ENCODE measurements at regions not wholly inside any gene's neighbourhood (a gene's known extent, or its start where the extent isn't known, plus 50 kb on each side); places are given as distances from the start of the nearest gene placed in this dataset.

GRCh38 chr1:72535470-72535869, 253.1 kb upstream of the NEGR1 start:
- no peaks in the 10 kb centered on the region for H3K36me3 ChIP-seq (ENCODE audit: control insufficient read depth in 2 of 2, insufficient read depth in 2 of 2, low read length in 2 of 2)
- no peak overlapping the region for H3K9ac ChIP-seq (ENCODE audit: low read depth in 1 of 2, low read length in 2 of 2)
- H3K4me3 ChIP-seq (ENCODE audit: low read length in 2 of 2) = no peak overlapping the region
- H3K9me3 ChIP-seq (ENCODE audit: control insufficient read depth in 2 of 2, low read length in 2 of 2) = no peaks in the 10 kb centered on the region
- no peaks in the 10 kb centered on the region for H3K27me3 ChIP-seq (ENCODE audit: control insufficient read depth in 2 of 2, insufficient read depth in 2 of 2, low read length in 2 of 2)
- no peaks in the 10 kb centered on the region for H3K4me1 ChIP-seq (ENCODE audit: control insufficient read depth in 2 of 2, insufficient read depth in 2 of 2, low read length in 2 of 2)
- no peak overlapping the region for H3K27ac ChIP-seq (ENCODE audit: low read depth in 2 of 2, low read length in 2 of 2)

DNA sequence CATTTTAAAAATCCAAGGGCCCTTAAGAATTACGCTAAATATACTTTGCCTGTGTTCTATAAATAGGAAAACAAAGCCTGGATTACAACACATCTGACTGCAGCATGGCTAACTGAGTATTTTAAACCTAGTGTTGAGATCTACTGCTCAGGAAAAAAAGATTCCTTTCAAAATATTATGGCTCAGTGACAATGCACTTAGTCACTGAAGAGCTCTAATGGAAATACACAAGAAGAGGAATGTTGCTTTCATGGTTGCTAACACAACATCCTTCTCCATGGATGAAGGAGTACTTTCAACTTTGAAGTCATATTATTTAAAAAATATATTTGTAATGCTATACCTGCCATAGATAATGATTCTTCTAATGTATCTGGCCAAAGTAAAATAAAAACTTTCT, 248.3 kb upstream of the NEGR1 start:
- Histone ChIP-seq H3K4me1 (ENCODE audit: control insufficient read depth in 2 of 2, insufficient read depth in 2 of 2, low read length in 2 of 2) (no peaks in the 10 kb centered on the region), H3K27ac (ENCODE audit: low read depth in 2 of 2, low read length in 2 of 2) (no peak overlapping the region), H3K27me3 (ENCODE audit: control insufficient read depth in 2 of 2, insufficient read depth in 2 of 2, low read length in 2 of 2) (no peaks in the 10 kb centered on the region), H3K36me3 (ENCODE audit: control insufficient read depth in 2 of 2, insufficient read depth in 2 of 2, low read length in 2 of 2) (no peaks in the 10 kb centered on the region), H3K9ac (ENCODE audit: low read depth in 1 of 2, low read length in 2 of 2) (no peak overlapping the region), H3K9me3 (ENCODE audit: control insufficient read depth in 2 of 2, low read length in 2 of 2) (no peaks in the 10 kb centered on the region), H3K4me3 (ENCODE audit: low read length in 2 of 2) (no peak overlapping the region)

- no peaks in the 10 kb centered on the region for H3K4me1 ChIP-seq (ENCODE audit: control insufficient read depth in 2 of 2, insufficient read depth in 2 of 2, low read length in 2 of 2)
- no peaks in the 10 kb centered on the region for H3K36me3 ChIP-seq (ENCODE audit: control insufficient read depth in 2 of 2, insufficient read depth in 2 of 2, low read length in 2 of 2)
- H3K9me3 ChIP-seq (ENCODE audit: control insufficient read depth in 2 of 2, low read length in 2 of 2) = no peaks in the 10 kb centered on the region
Observed at GRCh38 chr1:72526926-72527325, 244.6 kb upstream of the NEGR1 start.

DNA sequence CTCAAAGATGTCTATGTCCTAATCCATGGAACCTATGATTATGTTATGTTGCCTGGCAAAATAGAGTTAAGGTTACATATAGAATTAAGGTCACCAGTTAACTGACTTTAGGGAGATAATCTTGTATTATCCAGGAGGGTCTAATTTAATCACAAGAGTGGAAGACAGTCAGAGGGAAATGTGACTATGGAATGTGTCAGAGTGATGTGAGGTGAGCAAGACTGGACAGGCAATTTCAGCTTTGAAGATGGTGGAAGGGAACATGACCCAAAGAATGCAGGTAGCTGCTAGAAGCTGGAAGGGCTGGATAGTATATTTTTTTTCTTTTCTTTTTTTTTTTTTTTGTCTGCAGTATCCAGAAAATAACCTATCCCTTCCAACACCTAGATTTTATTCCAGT, 241.7 kb upstream of the NEGR1 start:
- H3K36me3 ChIP-seq (ENCODE audit: control insufficient read depth in 2 of 2, insufficient read depth in 2 of 2, low read length in 2 of 2) = no peaks in the 10 kb centered on the region
- no peaks in the 10 kb centered on the region for H3K27me3 ChIP-seq (ENCODE audit: control insufficient read depth in 2 of 2, insufficient read depth in 2 of 2, low read length in 2 of 2)
- H3K9ac ChIP-seq (ENCODE audit: low read depth in 1 of 2, low read length in 2 of 2) = no peak overlapping the region
- H3K27ac ChIP-seq (ENCODE audit: low read depth in 2 of 2, low read length in 2 of 2) = no peak overlapping the region
- no peaks in the 10 kb centered on the region for H3K4me1 ChIP-seq (ENCODE audit: control insufficient read depth in 2 of 2, insufficient read depth in 2 of 2, low read length in 2 of 2)
- no peak overlapping the region for H3K4me3 ChIP-seq (ENCODE audit: low read length in 2 of 2)
- H3K9me3 ChIP-seq (ENCODE audit: control insufficient read depth in 2 of 2, low read length in 2 of 2) = no peaks in the 10 kb centered on the region

More at GRCh38 chr1:72526926-72527325, 244.6 kb upstream of the NEGR1 start:
- H3K9ac ChIP-seq (ENCODE audit: low read depth in 1 of 2, low read length in 2 of 2) = no peak overlapping the region
- no peak overlapping the region for H3K27ac ChIP-seq (ENCODE audit: low read depth in 2 of 2, low read length in 2 of 2)
- no peaks in the 10 kb centered on the region for H3K27me3 ChIP-seq (ENCODE audit: control insufficient read depth in 2 of 2, insufficient read depth in 2 of 2, low read length in 2 of 2)
- H3K4me3 ChIP-seq (ENCODE audit: low read length in 2 of 2) = no peak overlapping the region

GRCh38 chr1:72521659-72522058, 239.3 kb upstream of the NEGR1 start:
- no peaks in the 10 kb centered on the region for H3K9me3 ChIP-seq (ENCODE audit: control insufficient read depth in 2 of 2, low read length in 2 of 2)
- H3K9ac ChIP-seq (ENCODE audit: low read depth in 1 of 2, low read length in 2 of 2) = no peak overlapping the region
- H3K4me3 ChIP-seq (ENCODE audit: low read length in 2 of 2) = no peak overlapping the region
- no peak overlapping the region for H3K27ac ChIP-seq (ENCODE audit: low read depth in 2 of 2, low read length in 2 of 2)
- H3K36me3 ChIP-seq (ENCODE audit: control insufficient read depth in 2 of 2, insufficient read depth in 2 of 2, low read length in 2 of 2) = no peaks in the 10 kb centered on the region
- no peaks in the 10 kb centered on the region for H3K27me3 ChIP-seq (ENCODE audit: control insufficient read depth in 2 of 2, insufficient read depth in 2 of 2, low read length in 2 of 2)
- no peaks in the 10 kb centered on the region for H3K4me1 ChIP-seq (ENCODE audit: control insufficient read depth in 2 of 2, insufficient read depth in 2 of 2, low read length in 2 of 2)

- no peaks in the 10 kb centered on the region for H3K4me1 ChIP-seq (ENCODE audit: control insufficient read depth in 2 of 2, insufficient read depth in 2 of 2, low read length in 2 of 2)
- no peak overlapping the region for H3K27ac ChIP-seq (ENCODE audit: low read depth in 2 of 2, low read length in 2 of 2)
- H3K9ac ChIP-seq (ENCODE audit: low read depth in 1 of 2, low read length in 2 of 2) = no peak overlapping the region
- H3K4me3 ChIP-seq (ENCODE audit: low read length in 2 of 2) = no peak overlapping the region
- H3K9me3 ChIP-seq (ENCODE audit: control insufficient read depth in 2 of 2, low read length in 2 of 2) = no peaks in the 10 kb centered on the region
- no peaks in the 10 kb centered on the region for H3K36me3 ChIP-seq (ENCODE audit: control insufficient read depth in 2 of 2, insufficient read depth in 2 of 2, low read length in 2 of 2)
- no peaks in the 10 kb centered on the region for H3K27me3 ChIP-seq (ENCODE audit: control insufficient read depth in 2 of 2, insufficient read depth in 2 of 2, low read length in 2 of 2)
Observed at GRCh38 chr1:72516826-72517225, 234.5 kb upstream of the NEGR1 start.

GRCh38 chr1:72516264-72516663, 233.9 kb upstream of the NEGR1 start:
- H3K4me1 ChIP-seq (ENCODE audit: control insufficient read depth in 2 of 2, insufficient read depth in 2 of 2, low read length in 2 of 2) = no peaks in the 10 kb centered on the region
- no peaks in the 10 kb centered on the region for H3K9me3 ChIP-seq (ENCODE audit: control insufficient read depth in 2 of 2, low read length in 2 of 2)
- no peak overlapping the region for H3K27ac ChIP-seq (ENCODE audit: low read depth in 2 of 2, low read length in 2 of 2)
- no peak overlapping the region for H3K9ac ChIP-seq (ENCODE audit: low read depth in 1 of 2, low read length in 2 of 2)
- no peak overlapping the region for H3K4me3 ChIP-seq (ENCODE audit: low read length in 2 of 2)
- H3K36me3 ChIP-seq (ENCODE audit: control insufficient read depth in 2 of 2, insufficient read depth in 2 of 2, low read length in 2 of 2) = no peaks in the 10 kb centered on the region
- H3K27me3 ChIP-seq (ENCODE audit: control insufficient read depth in 2 of 2, insufficient read depth in 2 of 2, low read length in 2 of 2) = no peaks in the 10 kb centered on the region

- H3K9ac ChIP-seq (ENCODE audit: low read depth in 1 of 2, low read length in 2 of 2) = no peak overlapping the region
Observed at GRCh38 chr1:72498371-72498770, 216.0 kb upstream of the NEGR1 start.

GRCh38 chr1:72489801-72490200, 207.5 kb upstream of the NEGR1 start:
- Histone ChIP-seq H3K27me3 (ENCODE audit: control insufficient read depth in 2 of 2, insufficient read depth in 2 of 2, low read length in 2 of 2) (no peaks in the 10 kb centered on the region), H3K4me1 (ENCODE audit: control insufficient read depth in 2 of 2, insufficient read depth in 2 of 2, low read length in 2 of 2) (no peaks in the 10 kb centered on the region), H3K27ac (ENCODE audit: low read depth in 2 of 2, low read length in 2 of 2) (no peak overlapping the region), H3K9ac (ENCODE audit: low read depth in 1 of 2, low read length in 2 of 2) (no peak overlapping the region), H3K36me3 (ENCODE audit: control insufficient read depth in 2 of 2, insufficient read depth in 2 of 2, low read length in 2 of 2) (no peaks in the 10 kb centered on the region), H3K4me3 (ENCODE audit: low read length in 2 of 2) (no peak overlapping the region), H3K9me3 (ENCODE audit: control insufficient read depth in 2 of 2, low read length in 2 of 2) (no peaks in the 10 kb centered on the region)

More at GRCh38 chr1:72498371-72498770, 216.0 kb upstream of the NEGR1 start:
- Histone ChIP-seq H3K27me3 (ENCODE audit: control insufficient read depth in 2 of 2, insufficient read depth in 2 of 2, low read length in 2 of 2) (no peaks in the 10 kb centered on the region), H3K4me3 (ENCODE audit: low read length in 2 of 2) (no peak overlapping the region), H3K9me3 (ENCODE audit: control insufficient read depth in 2 of 2, low read length in 2 of 2) (no peaks in the 10 kb centered on the region), H3K27ac (ENCODE audit: low read depth in 2 of 2, low read length in 2 of 2) (no peak overlapping the region), H3K36me3 (ENCODE audit: control insufficient read depth in 2 of 2, insufficient read depth in 2 of 2, low read length in 2 of 2) (no peaks in the 10 kb centered on the region), H3K4me1 (ENCODE audit: control insufficient read depth in 2 of 2, insufficient read depth in 2 of 2, low read length in 2 of 2) (no peaks in the 10 kb centered on the region)

- H3K27ac ChIP-seq (ENCODE audit: low read depth in 2 of 2, low read length in 2 of 2) = no peak overlapping the region
- no peak overlapping the region for H3K9ac ChIP-seq (ENCODE audit: low read depth in 1 of 2, low read length in 2 of 2)
- no peak overlapping the region for H3K4me3 ChIP-seq (ENCODE audit: low read length in 2 of 2)
- H3K4me1 ChIP-seq (ENCODE audit: control insufficient read depth in 2 of 2, insufficient read depth in 2 of 2, low read length in 2 of 2) = no peaks in the 10 kb centered on the region
- no peaks in the 10 kb centered on the region for H3K9me3 ChIP-seq (ENCODE audit: control insufficient read depth in 2 of 2, low read length in 2 of 2)
- no peaks in the 10 kb centered on the region for H3K27me3 ChIP-seq (ENCODE audit: control insufficient read depth in 2 of 2, insufficient read depth in 2 of 2, low read length in 2 of 2)
- H3K36me3 ChIP-seq (ENCODE audit: control insufficient read depth in 2 of 2, insufficient read depth in 2 of 2, low read length in 2 of 2) = no peaks in the 10 kb centered on the region
Observed at GRCh38 chr1:72485801-72486200, 203.5 kb upstream of the NEGR1 start.

- H3K4me1 ChIP-seq (ENCODE audit: control insufficient read depth in 2 of 2, insufficient read depth in 2 of 2, low read length in 2 of 2) = no peaks in the 10 kb centered on the region
- no peak overlapping the region for H3K27ac ChIP-seq (ENCODE audit: low read depth in 2 of 2, low read length in 2 of 2)
- no peaks in the 10 kb centered on the region for H3K36me3 ChIP-seq (ENCODE audit: control insufficient read depth in 2 of 2, insufficient read depth in 2 of 2, low read length in 2 of 2)
- H3K9me3 ChIP-seq (ENCODE audit: control insufficient read depth in 2 of 2, low read length in 2 of 2) = no peaks in the 10 kb centered on the region
- H3K4me3 ChIP-seq (ENCODE audit: low read length in 2 of 2) = no peak overlapping the region
- no peaks in the 10 kb centered on the region for H3K27me3 ChIP-seq (ENCODE audit: control insufficient read depth in 2 of 2, insufficient read depth in 2 of 2, low read length in 2 of 2)
- no peak overlapping the region for H3K9ac ChIP-seq (ENCODE audit: low read depth in 1 of 2, low read length in 2 of 2)
Observed at GRCh38 chr1:72483846-72484357, 201.6 kb upstream of the NEGR1 start.

Measured in mucosa of rectum (tissue), 2 donors.